Smooth muscle cell (in vitro differentiated cells): ENCODE measurements at regions not wholly inside any gene's neighbourhood (a gene's known extent, or its start where the extent isn't known, plus 50 kb on each side); places are given as distances from the start of the nearest gene placed in this dataset.
"Not testable (repeated sequence)": the region's sequence is repeated elsewhere in the genome, so short reads cannot be mapped to it uniquely, and the experiment has no call there.

ENCODE experiments used
- DNase-seq: peaks from one replicate; lab custom pipeline; 2025; ENCODE audit not compliant: unreplicated experiment; lab: John Stamatoyannopoulos, UW
- H2AFZ ChIP-seq: fragments of 200-600 bp; sonication (generic); 2 replicates; pipeline ENCODE4 v1.6.0; 2016; ENCODE audit warnings: antibody characterized with exemption, low read depth, mild to moderate bottlenecking
- H3F3A ChIP-seq: fragments of 200-600 bp; sonication (generic); 2 replicates; pipeline ENCODE4 v1.6.0; 2017; ENCODE audit warnings: antibody characterized with exemption, low read depth
- H3K27ac ChIP-seq: fragments of 200-600 bp; sonication (generic); 2 replicates; pipeline ENCODE4 v1.5.1; 2016; ENCODE audit warnings: low read depth, mild to moderate bottlenecking
- H3K27me3 ChIP-seq: fragments of 200-600 bp; sonication (generic); 2 replicates; pipeline ENCODE4 v1.6.1; 2016; ENCODE audit warnings: low read depth, mild to moderate bottlenecking
- H3K36me3 ChIP-seq: fragments of 200-600 bp; sonication (generic); 2 replicates; pipeline ENCODE4 v1.5.1; 2016; ENCODE audit warnings: low read depth
- H3K4me1 ChIP-seq: fragments of 200-600 bp; sonication (generic); 2 replicates; pipeline ENCODE4 v1.5.1; 2016; ENCODE audit warnings: low read depth
- H3K4me2 ChIP-seq: fragments of 200-600 bp; sonication (generic); 2 replicates; pipeline ENCODE4 v1.6.0; 2016; ENCODE audit warnings: mild to moderate bottlenecking
- H3K4me3 ChIP-seq: fragments of 200-600 bp; sonication (generic); 2 replicates; pipeline ENCODE4 v1.5.1; 2016; ENCODE audit warnings: mild to moderate bottlenecking
- H3K79me2 ChIP-seq: fragments of 200-600 bp; sonication (generic); 2 replicates; pipeline ENCODE4 v1.6.0; 2016; ENCODE audit warnings: low read depth, mild to moderate bottlenecking
- H3K9ac ChIP-seq: fragments of 200-600 bp; sonication (generic); 2 replicates; pipeline ENCODE4 v1.6.0; 2016; ENCODE audit warnings: low read depth
- H3K9me3 ChIP-seq: fragments of 200-600 bp; sonication (generic); replicated peaks from 2 replicates; pipeline ENCODE4 v1.5.1; 2016; ENCODE audit warnings: low read depth
- H4K20me1 ChIP-seq: fragments of 200-600 bp; sonication (generic); 2 replicates; pipeline ENCODE4 v1.6.0; 2016; ENCODE audit warnings: low read depth
- WGBS: methylation state at CpG from one replicate; pipeline ENCODE4 v1.1.7; 2016; ENCODE audit warnings: low lambda C conversion rate; 5-methylcytosine and 5-hydroxymethylcytosine counted together
- TF ChIP-seq, protein P1 (sequence below): fragments of 200-600 bp; sonication (generic); IDR thresholded peaks from 2 replicates; pipeline ENCODE4 v1.5.1; 2017; ENCODE audit warnings: borderline replicate concordance, mild to moderate bottlenecking, antibody characterized with exemption; ENCODE audit not compliant: insufficient read depth, poor library complexity, severe bottlenecking

DNA sequence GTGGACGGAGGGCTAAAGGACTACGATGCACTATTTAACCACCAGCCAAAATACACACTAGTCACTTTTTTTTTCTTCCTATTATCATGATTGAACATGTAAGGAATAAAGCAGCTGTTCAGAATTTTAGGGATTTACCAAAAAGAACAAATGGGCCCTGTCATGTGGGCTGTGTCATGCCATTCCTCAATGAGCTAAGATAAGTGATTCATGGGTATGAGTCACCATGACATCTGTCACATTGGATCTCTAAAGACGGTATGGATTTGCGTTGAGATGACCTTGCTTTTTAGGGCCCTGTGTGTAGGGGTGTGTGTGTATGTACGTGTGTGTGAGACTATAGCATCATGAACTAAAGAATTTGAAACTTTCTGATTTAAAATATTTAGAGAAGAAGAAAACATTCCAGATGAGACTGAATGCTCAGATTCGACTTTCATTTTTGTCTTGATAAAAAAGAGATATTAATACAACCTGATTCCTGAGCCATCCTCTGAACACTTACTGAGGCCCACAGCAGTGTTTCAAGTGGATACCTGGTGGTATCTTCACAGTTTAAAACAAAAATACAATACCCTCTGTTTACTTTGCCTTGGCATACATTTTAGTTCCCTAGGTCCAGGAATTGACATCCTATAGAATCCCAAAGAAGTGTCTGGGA is 246.1 kb upstream of the DUSP10 start:
- Histone ChIP-seq H3K9ac (peak overlapping the region; percentile 62), H3K36me3 (no peaks in the 10 kb centered on the region), H3K4me1 (peaks cover 11% of the 10 kb centered on the region), H4K20me1 (no peaks in the 10 kb centered on the region), H3F3A (peaks cover 15% of the 10 kb centered on the region), H3K4me3 (no peak overlapping the region), H3K27ac (peak overlapping the region; percentile 89), H3K9me3 (no peaks in the 10 kb centered on the region), H3K4me2 (peak overlapping the region; percentile 43), H3K79me2 (no peaks in the 10 kb centered on the region), H2AFZ (peak overlapping the region; percentile 45), H3K27me3 (no peaks in the 10 kb centered on the region)
- WGBS: 31% methylated on average over 6 of the region's 6 CpGs
- DNase-seq: no peak
- TF ChIP-seq, protein P1, sequence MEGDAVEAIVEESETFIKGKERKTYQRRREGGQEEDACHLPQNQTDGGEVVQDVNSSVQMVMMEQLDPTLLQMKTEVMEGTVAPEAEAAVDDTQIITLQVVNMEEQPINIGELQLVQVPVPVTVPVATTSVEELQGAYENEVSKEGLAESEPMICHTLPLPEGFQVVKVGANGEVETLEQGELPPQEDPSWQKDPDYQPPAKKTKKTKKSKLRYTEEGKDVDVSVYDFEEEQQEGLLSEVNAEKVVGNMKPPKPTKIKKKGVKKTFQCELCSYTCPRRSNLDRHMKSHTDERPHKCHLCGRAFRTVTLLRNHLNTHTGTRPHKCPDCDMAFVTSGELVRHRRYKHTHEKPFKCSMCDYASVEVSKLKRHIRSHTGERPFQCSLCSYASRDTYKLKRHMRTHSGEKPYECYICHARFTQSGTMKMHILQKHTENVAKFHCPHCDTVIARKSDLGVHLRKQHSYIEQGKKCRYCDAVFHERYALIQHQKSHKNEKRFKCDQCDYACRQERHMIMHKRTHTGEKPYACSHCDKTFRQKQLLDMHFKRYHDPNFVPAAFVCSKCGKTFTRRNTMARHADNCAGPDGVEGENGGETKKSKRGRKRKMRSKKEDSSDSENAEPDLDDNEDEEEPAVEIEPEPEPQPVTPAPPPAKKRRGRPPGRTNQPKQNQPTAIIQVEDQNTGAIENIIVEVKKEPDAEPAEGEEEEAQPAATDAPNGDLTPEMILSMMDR: no peak

DNA sequence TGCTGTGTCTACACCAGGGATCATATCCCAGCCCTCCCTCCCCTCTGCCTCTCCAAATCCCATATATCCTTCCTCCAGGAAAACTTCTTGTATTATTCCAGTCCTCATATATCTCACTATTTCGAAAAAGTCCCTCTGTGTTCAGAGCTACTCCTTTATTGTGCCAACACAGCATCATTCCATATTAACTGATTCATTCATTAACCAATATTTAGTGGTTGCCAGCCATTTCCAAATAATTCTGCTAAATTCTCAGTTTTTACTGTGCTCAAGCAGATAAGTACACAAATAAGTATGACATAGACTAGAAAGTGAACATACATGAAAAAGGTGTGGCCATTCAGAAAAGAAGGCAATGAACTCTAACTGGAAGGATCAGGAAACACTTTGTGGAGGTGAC is 241.6 kb upstream of the DUSP10 start:
- WGBS: 86% methylated on average over 1 of the region's 1 CpG
- Histone ChIP-seq H2AFZ (no peak overlapping the region), H3K79me2 (no peaks in the 10 kb centered on the region), H3K4me3 (no peak overlapping the region), H3K9me3 (no peaks in the 10 kb centered on the region), H3K4me2 (no peak overlapping the region), H4K20me1 (no peaks in the 10 kb centered on the region), H3K27ac (no peak overlapping the region), H3F3A (peaks cover 13% of the 10 kb centered on the region), H3K9ac (no peak overlapping the region), H3K4me1 (peaks cover 11% of the 10 kb centered on the region), H3K27me3 (no peaks in the 10 kb centered on the region), H3K36me3 (no peaks in the 10 kb centered on the region)
- TF ChIP-seq, protein P1: no peak
- DNase-seq: no peak

DNA sequence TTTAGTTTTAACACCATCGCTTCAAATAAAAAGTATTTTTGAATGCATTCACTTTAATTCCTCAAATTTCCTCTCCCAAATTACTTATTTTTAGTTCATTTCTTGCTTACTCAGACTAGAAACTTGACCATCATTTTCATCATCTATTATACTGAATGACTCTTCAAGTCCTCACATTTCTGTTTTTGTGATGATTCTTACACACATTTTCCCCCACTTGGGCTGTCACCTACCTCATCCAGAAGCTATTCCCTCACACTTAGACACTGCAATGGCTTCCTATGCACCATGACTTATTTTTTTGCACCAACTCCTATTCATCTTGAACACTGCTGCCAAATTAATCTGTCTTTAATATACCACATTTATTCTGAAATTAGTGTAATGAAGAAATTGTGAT is 239.6 kb upstream of the DUSP10 start:
- Histone ChIP-seq H3K9ac (no peak overlapping the region), H3K9me3 (no peaks in the 10 kb centered on the region), H3K36me3 (no peaks in the 10 kb centered on the region), H3K4me2 (no peak overlapping the region), H3K79me2 (no peaks in the 10 kb centered on the region), H3K27me3 (no peaks in the 10 kb centered on the region), H4K20me1 (no peaks in the 10 kb centered on the region), H3K4me3 (no peak overlapping the region), H3K4me1 (no peaks in the 10 kb centered on the region), H3K27ac (no peak overlapping the region), H2AFZ (no peak overlapping the region), H3F3A (no peaks in the 10 kb centered on the region)
- no peak for DNase-seq
- 100% methylated on average over 1 of the region's 1 CpG for WGBS
- TF ChIP-seq, protein P1: no peak

DNA sequence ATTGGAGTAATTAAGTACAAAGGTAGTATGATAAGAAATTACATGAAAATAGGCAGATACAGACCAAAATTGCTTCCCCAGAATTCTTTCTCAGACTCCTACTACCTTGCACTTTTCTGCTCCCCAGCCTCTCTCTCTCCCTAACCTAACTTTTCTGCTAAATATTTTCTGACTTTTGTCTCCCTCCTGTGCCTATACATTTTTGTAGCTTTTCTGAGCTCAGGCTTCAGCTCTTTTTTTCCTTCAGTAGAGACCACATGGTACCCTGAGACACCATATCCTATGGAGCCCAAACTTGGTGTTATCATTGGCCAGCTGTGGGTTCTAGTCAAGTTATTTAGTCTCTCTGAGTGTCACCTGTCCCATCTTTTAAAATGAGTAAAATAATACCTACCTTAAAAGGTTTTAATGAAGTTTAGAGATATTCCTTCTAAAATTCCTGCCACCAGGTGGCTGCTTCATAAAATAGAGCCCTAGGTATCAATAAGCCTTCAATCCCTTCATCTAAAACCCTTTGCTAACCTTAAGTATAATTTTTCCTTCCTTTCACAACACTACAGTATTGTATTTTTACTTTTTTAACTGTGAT is 237.6 kb upstream of the DUSP10 start:
- Histone ChIP-seq H3K4me2 (no peak overlapping the region), H3K27me3 (no peaks in the 10 kb centered on the region), H3K79me2 (no peaks in the 10 kb centered on the region), H2AFZ (no peak overlapping the region), H3K4me3 (no peak overlapping the region), H4K20me1 (no peaks in the 10 kb centered on the region), H3K36me3 (no peaks in the 10 kb centered on the region), H3K4me1 (no peaks in the 10 kb centered on the region), H3K9ac (no peak overlapping the region), H3K9me3 (no peaks in the 10 kb centered on the region), H3F3A (no peaks in the 10 kb centered on the region), H3K27ac (no peak overlapping the region)
- TF ChIP-seq, protein P1: peak; percentile 43
- no peak for DNase-seq

DNA sequence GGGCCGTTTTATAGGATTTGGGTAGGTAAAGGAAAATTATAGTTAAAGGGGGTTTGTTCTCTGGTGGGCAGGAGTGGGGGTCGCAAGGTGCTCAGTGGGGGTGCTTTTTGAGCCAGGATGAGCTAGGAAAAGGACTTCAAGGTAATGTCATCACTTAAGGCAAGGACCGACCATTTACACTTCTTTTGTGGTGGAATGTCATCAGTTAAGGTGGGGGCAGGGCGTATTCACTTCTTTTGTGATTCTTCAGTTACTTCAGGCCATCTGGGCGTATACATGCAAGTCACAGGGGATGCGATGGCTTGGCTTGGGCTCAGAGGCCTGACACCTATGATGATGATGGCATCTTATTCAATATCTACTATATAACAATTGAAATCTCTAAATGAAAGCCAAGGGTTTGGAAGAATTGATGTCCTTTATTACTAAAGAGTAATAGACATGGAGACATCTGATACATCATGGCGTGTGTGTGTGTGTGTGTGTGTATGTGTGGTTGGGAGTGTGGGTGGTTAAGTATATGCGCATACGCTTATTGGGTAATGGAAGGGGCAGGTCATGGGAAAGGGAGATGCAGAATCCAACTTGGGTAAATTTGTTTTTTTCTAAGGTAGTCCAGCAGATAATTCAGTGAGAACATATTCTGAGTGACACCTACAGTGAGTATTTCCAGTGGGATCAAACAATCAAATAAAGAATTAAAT is 236.9 kb upstream of the DUSP10 start:
- H3K4me1 ChIP-seq, H3K9ac ChIP-seq, H3K4me2 ChIP-seq, H3K36me3 ChIP-seq, H3F3A ChIP-seq, H3K79me2 ChIP-seq, H3K27ac ChIP-seq, H3K9me3 ChIP-seq, H3K4me3 ChIP-seq, H2AFZ ChIP-seq, DNase-seq, H4K20me1 ChIP-seq, H3K27me3 ChIP-seq: not testable (repeated sequence)
- 75% methylated on average over 9 of the region's 9 CpGs for WGBS
